ENCODE measurements at regions not wholly inside any gene's neighbourhood (a gene's known extent, or its start where the extent isn't known, plus 50 kb on each side); places are given as distances from the start of the nearest gene placed in this dataset.

DNA sequence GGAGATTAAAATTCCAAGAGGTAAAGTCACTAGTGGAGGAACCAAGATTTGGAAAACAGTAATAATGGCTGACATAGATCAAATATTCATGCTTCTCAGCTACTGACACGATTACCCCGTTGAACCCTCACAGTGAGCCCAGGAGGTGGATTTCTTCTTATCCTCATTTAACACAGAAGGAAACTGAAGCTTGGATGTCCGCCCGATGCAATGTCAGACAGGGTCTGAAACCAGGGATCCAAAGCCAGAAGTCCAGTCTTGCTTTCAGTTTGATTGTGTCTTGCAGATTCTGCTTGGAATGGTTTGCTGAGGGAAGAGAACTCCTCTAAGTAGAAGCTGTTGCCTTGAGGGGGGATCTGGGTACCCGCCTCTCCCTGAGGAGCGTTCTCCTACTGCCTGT, 404.7 kb downstream of the KCNRG start:
- DNase-seq (ENCODE audit: low read depth) = no peak
- Histone ChIP-seq H3K27me3 (ENCODE audit: control insufficient read depth, insufficient read depth, low read length) (no peaks in the 10 kb centered on the region), H3K4me3 (ENCODE audit: low read depth, low read length) (no peak overlapping the region), H3K36me3 (ENCODE audit: control insufficient read depth, insufficient read depth, low read length) (no peaks in the 10 kb centered on the region)
- ChIA-PET POLR2A (no interaction called here), CTCF (interaction anchor here (1.4 kb wide), 1 partner anchor 9 kb away, joined by 3 read pairs; no protein-coding TSS in a partner anchor)
- TF ChIP-seq, protein P1, sequence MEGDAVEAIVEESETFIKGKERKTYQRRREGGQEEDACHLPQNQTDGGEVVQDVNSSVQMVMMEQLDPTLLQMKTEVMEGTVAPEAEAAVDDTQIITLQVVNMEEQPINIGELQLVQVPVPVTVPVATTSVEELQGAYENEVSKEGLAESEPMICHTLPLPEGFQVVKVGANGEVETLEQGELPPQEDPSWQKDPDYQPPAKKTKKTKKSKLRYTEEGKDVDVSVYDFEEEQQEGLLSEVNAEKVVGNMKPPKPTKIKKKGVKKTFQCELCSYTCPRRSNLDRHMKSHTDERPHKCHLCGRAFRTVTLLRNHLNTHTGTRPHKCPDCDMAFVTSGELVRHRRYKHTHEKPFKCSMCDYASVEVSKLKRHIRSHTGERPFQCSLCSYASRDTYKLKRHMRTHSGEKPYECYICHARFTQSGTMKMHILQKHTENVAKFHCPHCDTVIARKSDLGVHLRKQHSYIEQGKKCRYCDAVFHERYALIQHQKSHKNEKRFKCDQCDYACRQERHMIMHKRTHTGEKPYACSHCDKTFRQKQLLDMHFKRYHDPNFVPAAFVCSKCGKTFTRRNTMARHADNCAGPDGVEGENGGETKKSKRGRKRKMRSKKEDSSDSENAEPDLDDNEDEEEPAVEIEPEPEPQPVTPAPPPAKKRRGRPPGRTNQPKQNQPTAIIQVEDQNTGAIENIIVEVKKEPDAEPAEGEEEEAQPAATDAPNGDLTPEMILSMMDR (IDR thresholded peaks at IDR 0.05; ENCODE audit: insufficient read depth, low read depth, low read length) = no peak

DNA sequence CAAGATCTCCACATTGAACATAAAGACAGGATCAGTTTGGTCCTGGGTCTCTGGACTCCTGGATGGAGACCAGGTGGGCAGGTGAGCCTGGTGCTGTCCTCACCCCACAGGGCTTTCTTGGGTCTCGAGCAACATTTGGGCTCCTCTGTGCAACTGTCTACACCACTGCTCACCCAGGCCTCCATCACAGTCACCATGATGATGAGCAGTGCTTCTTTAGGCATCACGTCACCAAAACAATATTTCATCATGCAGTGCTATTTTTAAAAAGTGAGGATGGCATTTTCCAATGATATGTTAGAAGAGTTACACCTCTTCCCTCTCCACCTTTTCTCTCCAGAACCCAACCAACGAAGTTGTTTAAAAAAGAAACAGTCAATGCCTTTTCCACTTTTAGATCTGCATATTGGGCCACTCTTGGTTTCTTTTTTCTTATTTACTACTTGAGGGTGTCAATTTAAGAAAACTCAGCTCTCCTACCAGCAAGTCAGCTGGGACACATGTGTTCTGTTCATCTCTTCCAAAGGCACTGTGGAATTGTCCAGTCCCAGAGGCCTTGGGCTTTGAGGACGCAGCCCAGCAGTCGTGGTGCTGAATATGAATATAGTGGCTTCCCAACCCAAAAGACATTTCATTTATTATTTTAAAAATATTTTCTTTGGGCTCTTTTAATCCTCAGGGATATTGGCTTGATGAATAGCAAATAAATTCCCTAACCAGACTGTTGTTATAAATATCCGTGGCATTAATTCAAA, 405.7 kb downstream of the KCNRG start:
- TF ChIP-seq, protein P1 (IDR thresholded peaks at IDR 0.05; ENCODE audit: insufficient read depth, low read depth, low read length) = no peak
- no peak for DNase-seq (ENCODE audit: low read depth)
- Histone ChIP-seq H3K27me3 (ENCODE audit: control insufficient read depth, insufficient read depth, low read length) (no peaks in the 10 kb centered on the region), H3K4me3 (ENCODE audit: low read depth, low read length) (no peak overlapping the region), H3K36me3 (ENCODE audit: control insufficient read depth, insufficient read depth, low read length) (no peaks in the 10 kb centered on the region)
- ChIA-PET POLR2A (no interaction called here), CTCF (no interaction called here)

GRCh38 chr13:50421473-50422130, 406.4 kb downstream of the KCNRG start:
- Histone ChIP-seq H3K36me3 (ENCODE audit: control insufficient read depth, insufficient read depth, low read length) (no peaks in the 10 kb centered on the region), H3K27me3 (ENCODE audit: control insufficient read depth, insufficient read depth, low read length) (no peaks in the 10 kb centered on the region), H3K4me3 (ENCODE audit: low read depth, low read length) (no peak overlapping the region)
- TF ChIP-seq, protein P1 (IDR thresholded peaks at IDR 0.05; ENCODE audit: insufficient read depth, low read depth, low read length) = no peak
- ChIA-PET POLR2A (no interaction called here), CTCF (no interaction called here)
- DNase-seq (ENCODE audit: low read depth) = no peak

- TF ChIP-seq, protein P1 (IDR thresholded peaks at IDR 0.05; ENCODE audit: insufficient read depth, low read depth, low read length) = no peak
- no peak overlapping the region for H3K4me3 ChIP-seq (ENCODE audit: low read depth, low read length)
- no peak for DNase-seq (ENCODE audit: low read depth)
- ChIA-PET POLR2A (no interaction called here), CTCF (no interaction called here)
- H3K36me3 ChIP-seq (ENCODE audit: control insufficient read depth, insufficient read depth, low read length) = no peaks in the 10 kb centered on the region
- no peaks in the 10 kb centered on the region for H3K27me3 ChIP-seq (ENCODE audit: control insufficient read depth, insufficient read depth, low read length)
Measured at GRCh38 chr13:50422181-50423148, 407.2 kb downstream of the KCNRG start.

DNA sequence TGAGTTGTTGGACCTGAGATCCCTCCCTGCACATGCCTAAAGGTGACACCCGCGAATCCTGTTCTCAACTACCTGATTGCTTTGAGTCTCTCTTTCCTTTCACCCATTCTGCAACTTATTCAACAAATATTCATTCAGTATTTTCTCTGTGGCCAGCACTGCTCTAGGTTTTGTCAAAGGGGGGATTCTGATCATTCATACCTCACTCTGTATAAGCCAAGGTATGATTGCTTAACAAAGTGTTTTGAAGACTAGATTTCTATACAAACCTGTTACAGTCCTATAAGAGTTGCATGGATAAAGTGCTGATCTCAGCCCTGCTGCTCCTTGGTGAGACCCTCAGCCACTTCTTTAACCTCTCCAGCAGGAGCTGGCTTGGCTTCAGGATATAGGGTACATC, 409.7 kb downstream of the KCNRG start:
- POLR2A ChIA-PET = no interaction called here
- Histone ChIP-seq H3K36me3 (ENCODE audit: control insufficient read depth, insufficient read depth, low read length) (no peaks in the 10 kb centered on the region), H3K4me3 (ENCODE audit: low read depth, low read length) (no peak overlapping the region), H3K27me3 (ENCODE audit: control insufficient read depth, insufficient read depth, low read length) (no peaks in the 10 kb centered on the region)
- CTCF ChIA-PET = no interaction called here
- TF ChIP-seq, protein P1 (IDR thresholded peaks at IDR 0.05; ENCODE audit: insufficient read depth, low read depth, low read length) = no peak
- no peak for DNase-seq (ENCODE audit: low read depth)

Measured in BJ (cell line).